ENCODE measurements at regions not wholly inside any gene's neighbourhood (a gene's known extent, or its start where the extent isn't known, plus 50 kb on each side); places are given as distances from the start of the nearest gene placed in this dataset.
A peak's percentile ranks its signal among the peaks of the same experiment; 100 is the strongest.

DNA sequence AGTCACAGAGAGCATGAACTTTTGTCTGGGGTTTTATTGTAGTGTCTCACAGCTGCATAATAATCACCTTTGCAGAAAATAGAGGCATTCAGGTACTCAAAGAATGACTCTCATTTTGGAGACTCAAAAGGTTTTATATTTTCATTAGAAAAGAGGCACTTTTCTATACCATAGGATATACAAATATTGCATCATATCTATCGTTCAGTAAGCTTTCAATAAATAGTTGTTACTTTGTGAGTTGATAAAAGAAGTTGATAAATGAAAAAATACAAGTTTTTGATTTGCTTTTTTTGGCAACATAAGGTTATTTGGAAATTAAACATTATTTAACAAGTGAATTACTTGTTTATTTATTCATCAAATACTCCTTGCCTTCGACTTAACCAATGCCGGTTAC is 279.9 kb downstream of the ARL4A start:
- no peaks in the 10 kb centered on the region for H3K36me3 Mint-ChIP-seq (ENCODE audit: low read depth)
- TF ChIP-seq, protein P1, sequence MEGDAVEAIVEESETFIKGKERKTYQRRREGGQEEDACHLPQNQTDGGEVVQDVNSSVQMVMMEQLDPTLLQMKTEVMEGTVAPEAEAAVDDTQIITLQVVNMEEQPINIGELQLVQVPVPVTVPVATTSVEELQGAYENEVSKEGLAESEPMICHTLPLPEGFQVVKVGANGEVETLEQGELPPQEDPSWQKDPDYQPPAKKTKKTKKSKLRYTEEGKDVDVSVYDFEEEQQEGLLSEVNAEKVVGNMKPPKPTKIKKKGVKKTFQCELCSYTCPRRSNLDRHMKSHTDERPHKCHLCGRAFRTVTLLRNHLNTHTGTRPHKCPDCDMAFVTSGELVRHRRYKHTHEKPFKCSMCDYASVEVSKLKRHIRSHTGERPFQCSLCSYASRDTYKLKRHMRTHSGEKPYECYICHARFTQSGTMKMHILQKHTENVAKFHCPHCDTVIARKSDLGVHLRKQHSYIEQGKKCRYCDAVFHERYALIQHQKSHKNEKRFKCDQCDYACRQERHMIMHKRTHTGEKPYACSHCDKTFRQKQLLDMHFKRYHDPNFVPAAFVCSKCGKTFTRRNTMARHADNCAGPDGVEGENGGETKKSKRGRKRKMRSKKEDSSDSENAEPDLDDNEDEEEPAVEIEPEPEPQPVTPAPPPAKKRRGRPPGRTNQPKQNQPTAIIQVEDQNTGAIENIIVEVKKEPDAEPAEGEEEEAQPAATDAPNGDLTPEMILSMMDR (IDR thresholded peaks at IDR 0.05; ENCODE audit: unreplicated experiment in 3 of 3), result no peak
- no peaks in the 10 kb centered on the region for H3K9me3 Mint-ChIP-seq
- no peak overlapping the region for H3K4me3 Mint-ChIP-seq
- peaks cover 29% of the 10 kb centered on the region for H3K4me1 Mint-ChIP-seq
- H3K27ac Mint-ChIP-seq, result peak overlapping the region; percentile 80 to 89 (median 87)
- H3K27me3 Mint-ChIP-seq (ENCODE audit: low read depth), result no peaks in the 10 kb centered on the region

DNA sequence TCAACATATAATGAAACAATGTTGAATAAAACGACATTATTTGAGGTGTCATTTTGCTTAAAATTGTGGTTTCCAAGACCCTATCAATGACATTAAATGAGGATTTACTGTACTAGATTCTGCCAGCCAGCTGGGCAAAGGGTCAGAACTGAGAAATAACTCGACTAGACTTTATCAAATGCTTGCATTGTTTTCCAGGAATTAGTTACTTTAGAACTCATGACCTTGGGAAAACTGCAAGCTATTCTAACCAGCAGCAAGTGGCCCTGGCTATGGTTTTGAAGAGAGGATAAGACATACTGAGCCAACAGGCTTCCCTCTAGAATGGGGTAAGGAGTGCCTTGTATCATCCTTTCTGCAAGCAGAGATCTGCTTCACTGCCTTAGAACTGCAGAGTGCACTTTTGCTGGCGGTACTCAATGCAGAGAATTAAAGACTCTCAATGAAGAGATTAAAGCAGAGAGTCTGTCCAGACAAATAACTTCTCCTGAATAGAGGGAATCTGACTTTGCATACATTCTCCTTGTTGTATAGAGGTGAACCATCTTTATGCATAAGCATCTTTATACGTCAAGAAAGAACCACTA is 281.5 kb downstream of the ARL4A start:
- TF ChIP-seq, protein P1 (IDR thresholded peaks at IDR 0.05; ENCODE audit: unreplicated experiment in 3 of 3), result no peak
- Mint-ChIP-seq H3K27me3 (ENCODE audit: low read depth) (no peaks in the 10 kb centered on the region), H3K9me3 (no peaks in the 10 kb centered on the region)

DNA sequence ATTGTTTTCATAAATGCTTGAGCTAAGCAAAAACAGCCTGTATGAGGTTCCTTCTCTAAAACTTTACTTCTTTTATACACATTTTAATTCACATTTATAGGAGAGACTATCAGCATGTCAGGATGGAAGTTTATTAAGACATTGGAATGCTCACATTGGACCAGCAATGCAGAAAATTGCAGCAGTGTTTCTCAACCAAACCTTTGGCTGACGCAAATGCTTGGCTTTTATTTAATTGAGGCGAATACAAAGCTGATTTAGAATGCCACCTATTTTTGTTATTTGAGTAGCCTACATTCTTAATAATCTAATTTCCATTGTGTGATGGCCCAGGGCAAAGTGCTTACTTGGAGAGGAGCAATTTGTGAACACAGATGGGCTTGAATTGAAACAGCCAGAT is 283.2 kb downstream of the ARL4A start:
- H3K4me3 Mint-ChIP-seq, result no peak overlapping the region
- peak overlapping the region in 1 of 3 experiments; percentile 39 for H3K27ac Mint-ChIP-seq
- no peaks in the 10 kb centered on the region for H3K36me3 Mint-ChIP-seq (ENCODE audit: low read depth)
- TF ChIP-seq, protein P1 (IDR thresholded peaks at IDR 0.05; ENCODE audit: unreplicated experiment in 3 of 3), result no peak
- no peaks in the 10 kb centered on the region for H3K9me3 Mint-ChIP-seq
- H3K27me3 Mint-ChIP-seq (ENCODE audit: low read depth), result no peaks in the 10 kb centered on the region
- H3K4me1 Mint-ChIP-seq, result peaks cover 16% of the 10 kb centered on the region

More for the DNA sequence above, 281.5 kb downstream of the ARL4A start:
- Mint-ChIP-seq H3K36me3 (ENCODE audit: low read depth) (no peaks in the 10 kb centered on the region), H3K4me1 (peaks cover 24% of the 10 kb centered on the region), H3K4me3 (no peak overlapping the region), H3K27ac (peak overlapping the region in 1 of 3 experiments; percentile 80)

DNA sequence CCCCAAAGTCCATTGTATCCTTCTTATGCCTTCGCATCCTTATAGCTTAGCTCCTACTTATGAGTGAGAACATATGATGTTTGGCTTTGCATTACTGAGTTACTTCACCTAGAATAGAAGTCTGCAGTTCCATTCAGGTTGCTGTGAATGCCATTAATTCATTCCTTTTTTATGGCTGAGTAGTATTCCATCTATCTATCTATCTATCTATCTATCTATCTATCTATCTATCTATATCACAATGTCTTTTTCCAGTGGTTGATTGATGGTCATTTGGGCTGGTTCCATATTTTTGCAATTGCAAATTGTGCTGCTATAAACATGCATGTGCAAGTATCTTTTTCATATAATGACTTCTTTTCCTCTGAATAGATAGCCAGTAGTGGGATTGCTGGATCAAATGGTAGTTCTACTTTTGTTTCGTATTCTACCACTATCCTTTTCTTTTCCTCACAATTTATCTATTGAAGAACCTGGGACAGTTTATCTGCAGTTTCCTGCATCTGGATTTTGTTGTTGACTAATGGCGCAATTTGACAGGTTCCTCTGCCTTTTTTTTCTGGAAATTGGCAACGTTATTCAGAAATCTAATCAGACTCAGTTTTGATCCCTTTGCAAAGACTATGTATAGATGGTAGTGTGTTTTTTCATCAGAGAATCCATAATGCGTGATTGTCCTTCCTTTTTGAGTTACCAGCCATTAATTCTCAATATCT is 287.2 kb downstream of the ARL4A start:
- TF ChIP-seq, protein P1 (IDR thresholded peaks at IDR 0.05; ENCODE audit: unreplicated experiment in 3 of 3), result no peak
- Mint-ChIP-seq H3K4me3 (no peak overlapping the region), H3K36me3 (ENCODE audit: low read depth) (no peaks in the 10 kb centered on the region), H3K4me1 (peaks cover 12% of the 10 kb centered on the region), H3K27me3 (ENCODE audit: low read depth) (no peaks in the 10 kb centered on the region), H3K27ac (no peak overlapping the region), H3K9me3 (no peaks in the 10 kb centered on the region)

DNA sequence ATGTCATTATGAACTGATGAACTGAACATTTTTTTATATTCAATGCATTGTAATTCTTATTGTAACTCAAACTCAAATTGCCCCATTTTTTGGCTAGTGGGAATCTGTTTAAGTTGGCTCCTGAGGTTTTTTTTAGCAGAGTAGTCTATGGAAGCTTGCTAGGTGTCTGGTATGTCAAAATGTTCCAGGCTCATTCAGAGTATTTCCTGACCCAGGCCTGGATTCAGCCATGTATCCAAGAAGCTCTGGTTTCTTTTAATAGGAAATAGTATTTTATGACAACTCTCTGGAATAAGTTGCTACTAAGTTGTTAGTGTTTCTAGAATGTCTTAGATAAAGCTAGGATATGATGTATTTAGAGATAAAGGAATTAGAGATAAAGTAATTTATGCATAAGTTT is 288.0 kb downstream of the ARL4A start:
- Mint-ChIP-seq H3K9me3 (no peaks in the 10 kb centered on the region), H3K4me1 (peaks cover 7% of the 10 kb centered on the region), H3K27ac (no peak overlapping the region), H3K4me3 (no peak overlapping the region), H3K27me3 (ENCODE audit: low read depth) (no peaks in the 10 kb centered on the region), H3K36me3 (ENCODE audit: low read depth) (no peaks in the 10 kb centered on the region)
- TF ChIP-seq, protein P1 (IDR thresholded peaks at IDR 0.05; ENCODE audit: unreplicated experiment in 3 of 3), result no peak

DNA sequence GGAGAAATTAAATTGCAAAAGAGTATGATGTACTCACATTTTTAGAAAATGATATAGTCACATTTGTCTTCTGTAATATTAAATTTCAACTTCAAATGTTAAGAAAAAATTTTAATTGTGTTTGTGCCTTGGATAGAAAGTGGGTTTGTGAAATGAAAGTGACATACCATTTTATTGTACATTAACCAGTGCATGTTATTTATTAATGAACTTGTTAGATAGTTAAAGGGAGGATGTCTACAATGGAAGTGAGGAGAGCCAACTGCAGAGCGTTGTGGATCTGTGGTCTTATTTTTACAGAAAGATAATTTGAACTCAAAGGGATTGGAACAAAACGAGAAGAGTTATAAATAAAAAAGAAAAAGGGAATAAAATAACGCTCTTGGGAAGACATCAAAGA is 291.7 kb downstream of the ARL4A start:
- TF ChIP-seq, protein P1 (IDR thresholded peaks at IDR 0.05; ENCODE audit: unreplicated experiment in 3 of 3), result no peak
- Mint-ChIP-seq H3K27ac (peak overlapping the region; percentile 93 to 95 (median 94)), H3K9me3 (no peaks in the 10 kb centered on the region), H3K4me3 (peak overlapping the region in 2 of 3 experiments; percentile 12 to 14), H3K4me1 (peaks cover 6% of the 10 kb centered on the region), H3K36me3 (ENCODE audit: low read depth) (no peaks in the 10 kb centered on the region), H3K27me3 (ENCODE audit: low read depth) (no peaks in the 10 kb centered on the region)
